ENCODE measurements at regions not wholly inside any gene's neighbourhood (a gene's known extent, or its start where the extent isn't known, plus 50 kb on each side); places are given as distances from the start of the nearest gene placed in this dataset.

- Histone ChIP-seq H3F3A (ENCODE audit: low read depth) (peaks cover 5% of the 10 kb centered on the region; the same call in 1 of the 2 replicates), H3K4me2 (ENCODE audit: low read depth, low read length, poor library complexity, severe bottlenecking) (peak overlapping the region; percentile 3), H3K4me1 (ENCODE audit: insufficient read depth, low read length, poor library complexity, severe bottlenecking) (peaks cover 46% of the 10 kb centered on the region), H3K9me3 (ENCODE audit: insufficient read depth, low read depth, low read length) (no peaks in the 10 kb centered on the region), H3K79me2 (ENCODE audit: insufficient read depth, low read length) (peaks cover 18% of the 10 kb centered on the region), H3K9me2 (replicated peaks; ENCODE audit: low read depth, low read length) (no peaks in the 10 kb centered on the region), H4K20me1 (ENCODE audit: insufficient read depth, low read length, poor library complexity, severe bottlenecking) (no peaks in the 10 kb centered on the region), H3K36me3 (ENCODE audit: insufficient read depth, low read length) (no peaks in the 10 kb centered on the region), H2AFZ (ENCODE audit: low read length) (no peak overlapping the region), H3K9ac (ENCODE audit: low read depth, low read length, poor library complexity, severe bottlenecking) (no peak overlapping the region), H3K4me3 (ENCODE audit: low read length, poor library complexity, severe bottlenecking) (no peak overlapping the region), H3K27me3 (ENCODE audit: insufficient read depth, low read length, poor library complexity, severe bottlenecking) (no peaks in the 10 kb centered on the region)
- TF ChIP-seq EZH2phosphoT487 (IDR thresholded peaks at IDR 0.05; ENCODE audit: borderline replicate concordance) (no peak), CTCF (conservative IDR thresholded peaks at IDR 0.05; ENCODE audit: low read length) (no peak)
These were observed 333.7 kb upstream of the OR4E1 start for GRCh38 chr14:22007363-22007762.

- Histone ChIP-seq H3K4me3 (ENCODE audit: low read length, poor library complexity, severe bottlenecking) (peak overlapping the region; percentile 80), H3K9ac (ENCODE audit: low read depth, low read length, poor library complexity, severe bottlenecking) (peak overlapping the region; percentile 87), H3K4me2 (ENCODE audit: low read depth, low read length, poor library complexity, severe bottlenecking) (peak overlapping the region; percentile 90), H3K27me3 (ENCODE audit: insufficient read depth, low read length, poor library complexity, severe bottlenecking) (no peaks in the 10 kb centered on the region), H3K36me3 (ENCODE audit: insufficient read depth, low read length) (no peaks in the 10 kb centered on the region), H3K79me2 (ENCODE audit: insufficient read depth, low read length) (peaks cover 18% of the 10 kb centered on the region), H3K4me1 (ENCODE audit: insufficient read depth, low read length, poor library complexity, severe bottlenecking) (peaks cover 44% of the 10 kb centered on the region), H4K20me1 (ENCODE audit: insufficient read depth, low read length, poor library complexity, severe bottlenecking) (no peaks in the 10 kb centered on the region), H2AFZ (ENCODE audit: low read length) (peak overlapping the region; percentile 87), H3F3A (ENCODE audit: low read depth) (peaks cover 5% of the 10 kb centered on the region; the same call in 1 of the 2 replicates), H3K9me3 (ENCODE audit: insufficient read depth, low read depth, low read length) (no peaks in the 10 kb centered on the region), H3K9me2 (replicated peaks; ENCODE audit: low read depth, low read length) (no peaks in the 10 kb centered on the region)
- TF ChIP-seq CTCF (conservative IDR thresholded peaks at IDR 0.05; ENCODE audit: low read length) (no peak), EZH2phosphoT487 (IDR thresholded peaks at IDR 0.05; ENCODE audit: borderline replicate concordance) (no peak)
These were observed 329.8 kb upstream of the OR4E1 start for GRCh38 chr14:22003461-22003860.

GRCh38 chr14:22002860-22003284 lies 329.3 kb upstream of the OR4E1 start:
- Histone ChIP-seq H3K9me3 (ENCODE audit: insufficient read depth, low read depth, low read length) (no peaks in the 10 kb centered on the region), H3K27me3 (ENCODE audit: insufficient read depth, low read length, poor library complexity, severe bottlenecking) (no peaks in the 10 kb centered on the region), H3K4me3 (ENCODE audit: low read length, poor library complexity, severe bottlenecking) (peak overlapping the region; percentile 80), H3F3A (ENCODE audit: low read depth) (peaks cover 5% of the 10 kb centered on the region; the same call in 1 of the 2 replicates), H3K4me2 (ENCODE audit: low read depth, low read length, poor library complexity, severe bottlenecking) (peak overlapping the region; percentile 90), H2AFZ (ENCODE audit: low read length) (peak overlapping the region; percentile 87), H3K4me1 (ENCODE audit: insufficient read depth, low read length, poor library complexity, severe bottlenecking) (peaks cover 42% of the 10 kb centered on the region), H3K9me2 (replicated peaks; ENCODE audit: low read depth, low read length) (no peaks in the 10 kb centered on the region), H3K36me3 (ENCODE audit: insufficient read depth, low read length) (no peaks in the 10 kb centered on the region), H3K79me2 (ENCODE audit: insufficient read depth, low read length) (peaks cover 18% of the 10 kb centered on the region), H4K20me1 (ENCODE audit: insufficient read depth, low read length, poor library complexity, severe bottlenecking) (no peaks in the 10 kb centered on the region), H3K9ac (ENCODE audit: low read depth, low read length, poor library complexity, severe bottlenecking) (peak overlapping the region; percentile 87)
- peak; percentile 95 for TF ChIP-seq CTCF (conservative IDR thresholded peaks at IDR 0.05; ENCODE audit: low read length)
- TF ChIP-seq EZH2phosphoT487 (IDR thresholded peaks at IDR 0.05; ENCODE audit: borderline replicate concordance) = no peak

Data from Loucy (cell line).